PC-9 (cell line): ENCODE measurements at regions not wholly inside any gene's neighbourhood (a gene's known extent, or its start where the extent isn't known, plus 50 kb on each side); places are given as distances from the start of the nearest gene placed in this dataset.

ENCODE experiments used
- CTCF ChIP-seq: fragments of 200-600 bp; sonication (generic); conservative IDR thresholded peaks from 2 replicates; pipeline ENCODE4 v1.6.1; 2017; ENCODE audit warnings: mixed run types, antibody characterized with exemption, mild to moderate bottlenecking, moderate library complexity
- EZH2 ChIP-seq: fragments of 200-600 bp; sonication (generic); IDR thresholded peaks from 2 replicates; pipeline ENCODE4 v1.8.0; 2017; ENCODE audit warnings: antibody characterized with exemption, low read depth

- TF ChIP-seq CTCF (no peak), EZH2 (no peak)
These were observed 154.9 kb upstream of the SATB2 start for GRCh38 chr2:199612509-199613130.
